ENCODE measurements at regions not wholly inside any gene's neighbourhood (a gene's known extent, or its start where the extent isn't known, plus 50 kb on each side); places are given as distances from the start of the nearest gene placed in this dataset.

- no peak overlapping the region for H3K27ac ChIP-seq
- no peak overlapping the region for H3K4me3 ChIP-seq
- no peak for DNase-seq (ENCODE audit: low spot score)
- no peak for TF ChIP-seq CTCF (IDR thresholded peaks at IDR 0.05)
These were observed 332.2 kb upstream of the ST6GAL2 start for GRCh38 chr2:107218208-107218607.

- no peak for DNase-seq (ENCODE audit: low spot score)
- no peak for TF ChIP-seq CTCF (IDR thresholded peaks at IDR 0.05)
- Histone ChIP-seq H3K27ac (no peak overlapping the region), H3K4me3 (no peak overlapping the region)
These were observed 336.5 kb upstream of the ST6GAL2 start for GRCh38 chr2:107222466-107222865.

- Histone ChIP-seq H3K4me3 (no peak overlapping the region), H3K27ac (no peak overlapping the region)
- no peak for DNase-seq (ENCODE audit: low spot score)
- no peak for TF ChIP-seq CTCF (IDR thresholded peaks at IDR 0.05)
These were observed 349.7 kb upstream of the ST6GAL2 start for GRCh38 chr2:107235491-107236254.

- no peak overlapping the region for H3K27ac ChIP-seq
- no peak overlapping the region for H3K4me3 ChIP-seq
- no peak for TF ChIP-seq CTCF (IDR thresholded peaks at IDR 0.05)
- no peak for DNase-seq (ENCODE audit: low spot score)
These were observed 356.8 kb upstream of the ST6GAL2 start for GRCh38 chr2:107242811-107243210.

GRCh38 chr2:107248932-107249331 is 363.0 kb upstream of the ST6GAL2 start:
- Histone ChIP-seq H3K4me3 (no peak overlapping the region), H3K27ac (no peak overlapping the region)
- no peak for TF ChIP-seq CTCF (IDR thresholded peaks at IDR 0.05)
- no peak for DNase-seq (ENCODE audit: low spot score)

- Histone ChIP-seq H3K4me3 (no peak overlapping the region), H3K27ac (no peak overlapping the region)
- no peak for DNase-seq (ENCODE audit: low spot score)
- TF ChIP-seq CTCF (IDR thresholded peaks at IDR 0.05): no peak
These were observed 369.8 kb upstream of the ST6GAL2 start for GRCh38 chr2:107255744-107256143.
